ENCODE measurements at regions not wholly inside any gene's neighbourhood (a gene's known extent, or its start where the extent isn't known, plus 50 kb on each side); places are given as distances from the start of the nearest gene placed in this dataset.

DNA sequence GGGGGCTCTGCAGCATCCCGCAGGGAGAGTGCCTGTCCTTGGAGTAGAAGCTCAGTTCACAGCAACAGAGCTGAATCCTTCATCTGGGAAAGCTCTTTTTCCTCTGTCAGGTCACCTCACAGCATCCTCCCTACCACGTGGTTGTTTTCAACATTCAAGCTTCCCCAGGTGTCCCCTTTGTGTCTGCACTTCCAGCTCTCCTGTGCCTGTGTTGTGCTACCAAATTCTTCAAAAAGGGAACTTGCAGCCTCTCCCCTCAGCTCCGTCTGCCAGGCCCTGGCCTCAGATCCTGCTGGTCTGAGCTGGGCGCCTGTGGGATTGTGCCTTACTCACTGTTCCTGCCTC, 108.4 kb downstream of the FOXF2 start:
- Histone ChIP-seq H2AK5ac (ENCODE audit: insufficient read length, low read length) (no peak overlapping the region), H3K9me3 (ENCODE audit: control insufficient read depth, low read depth, low read length) (no peaks in the 10 kb centered on the region), H4K20me1 (ENCODE audit: control insufficient read depth, insufficient read depth, insufficient read length) (no peaks in the 10 kb centered on the region), H2AFZ (ENCODE audit: low read length) (no peak overlapping the region), H3K14ac (ENCODE audit: insufficient read depth, low read length) (no peak overlapping the region), H2BK20ac (ENCODE audit: low read depth, low read length, poor library complexity, severe bottlenecking) (no peak overlapping the region), H3K79me1 (ENCODE audit: insufficient read depth, low read depth, low read length, poor library complexity, severe bottlenecking) (no peaks in the 10 kb centered on the region), H3K27ac (ENCODE audit: insufficient read length, low read depth, low read length) (no peak overlapping the region), H3K79me2 (ENCODE audit: insufficient read depth, low read length) (no peaks in the 10 kb centered on the region), H3K23me2 (ENCODE audit: insufficient read length, low read depth, low read length, poor library complexity, severe bottlenecking) (no peaks in the 10 kb centered on the region), H3K4me2 (ENCODE audit: insufficient read depth, insufficient read length, low read length) (no peak overlapping the region), H3K18ac (ENCODE audit: insufficient read length, low read depth, low read length) (no peak overlapping the region), H3K27me3 (ENCODE audit: insufficient read depth, low read length) (no peaks in the 10 kb centered on the region), H4K91ac (ENCODE audit: insufficient read length, low read depth, low read length) (no peak overlapping the region), H4K8ac (replicated peaks; ENCODE audit: insufficient read length, low read depth, low read length) (no peak overlapping the region), H2BK15ac (ENCODE audit: low read depth, low read length) (no peak overlapping the region), H3K23ac (ENCODE audit: insufficient read length, low read depth, low read length) (no peak overlapping the region), H3K4me1 (ENCODE audit: insufficient read depth, low read length) (no peaks in the 10 kb centered on the region), H3K9ac (ENCODE audit: extremely low read depth, insufficient read length, low read length) (no peak overlapping the region), H4K5ac (ENCODE audit: insufficient read length, low read depth, low read length) (no peak overlapping the region), H2BK5ac (ENCODE audit: insufficient read length, low read length) (no peak overlapping the region), H3K56ac (ENCODE audit: insufficient read length, low read depth, low read length) (no peak overlapping the region), H3K4ac (ENCODE audit: low read depth, low read length) (no peak overlapping the region), H3T11ph (ENCODE audit: low read length) (no peak overlapping the region), H2BK120ac (ENCODE audit: low read depth, low read length, poor library complexity, severe bottlenecking) (no peak overlapping the region), H2BK12ac (ENCODE audit: insufficient read length, low read depth, low read length) (no peak overlapping the region)
- TF ChIP-seq, protein P1, sequence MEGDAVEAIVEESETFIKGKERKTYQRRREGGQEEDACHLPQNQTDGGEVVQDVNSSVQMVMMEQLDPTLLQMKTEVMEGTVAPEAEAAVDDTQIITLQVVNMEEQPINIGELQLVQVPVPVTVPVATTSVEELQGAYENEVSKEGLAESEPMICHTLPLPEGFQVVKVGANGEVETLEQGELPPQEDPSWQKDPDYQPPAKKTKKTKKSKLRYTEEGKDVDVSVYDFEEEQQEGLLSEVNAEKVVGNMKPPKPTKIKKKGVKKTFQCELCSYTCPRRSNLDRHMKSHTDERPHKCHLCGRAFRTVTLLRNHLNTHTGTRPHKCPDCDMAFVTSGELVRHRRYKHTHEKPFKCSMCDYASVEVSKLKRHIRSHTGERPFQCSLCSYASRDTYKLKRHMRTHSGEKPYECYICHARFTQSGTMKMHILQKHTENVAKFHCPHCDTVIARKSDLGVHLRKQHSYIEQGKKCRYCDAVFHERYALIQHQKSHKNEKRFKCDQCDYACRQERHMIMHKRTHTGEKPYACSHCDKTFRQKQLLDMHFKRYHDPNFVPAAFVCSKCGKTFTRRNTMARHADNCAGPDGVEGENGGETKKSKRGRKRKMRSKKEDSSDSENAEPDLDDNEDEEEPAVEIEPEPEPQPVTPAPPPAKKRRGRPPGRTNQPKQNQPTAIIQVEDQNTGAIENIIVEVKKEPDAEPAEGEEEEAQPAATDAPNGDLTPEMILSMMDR (conservative IDR thresholded peaks at IDR 0.05) = no peak
- Mint-ChIP-seq H3K4me3 (no peak overlapping the region), H3K36me3 (ENCODE audit: insufficient read depth in 1 of 3, low read depth in 3 of 3) (peaks cover 5 to 15% (median 11%) of the 10 kb centered on the region in 3 experiments; a peak in 5 of 7 replicates), H3K4me1 (peaks cover 15 to 18% of the 10 kb centered on the region in 2 experiments), H3K27ac (peak overlapping the region; percentile 62 to 93 (median 90); a peak in 5 of 7 replicates), H3K27me3 (ENCODE audit: low read depth) (peaks cover 17% of the 10 kb centered on the region), H3K9me3 (peaks cover 14 to 17% of the 10 kb centered on the region in 2 experiments)
- no peak for DNase-seq
- no CpG with 5 or more reads among the region's 4 CpGs for WGBS (ENCODE audit: extremely low coverage, insufficient read length, low lambda C conversion rate)

Measured in H9 (cell line).